Upper lobe of right lung (tissue), 1 donor: ENCODE measurements at regions not wholly inside any gene's neighbourhood (a gene's known extent, or its start where the extent isn't known, plus 50 kb on each side); places are given as distances from the start of the nearest gene placed in this dataset.
A peak's percentile ranks its signal among the peaks of the same experiment; 100 is the strongest.

Experiments used
- ATAC-seq: fragments of 200-7000 bp; cut with Tn5 transposase; one replicate; pipeline ENCODE4 v1.9.1; 2020; ENCODE audit warnings: mild to moderate bottlenecking, moderate library complexity
- DNase-seq: peaks from one replicate; pipeline ENCODE4 v3.0.0-alpha.2; 2020
- H3K27ac ChIP-seq: fragments of 200-600 bp; one replicate; pipeline ENCODE4 v1.8.0; 2022
- H3K27me3 ChIP-seq: fragments of 200-600 bp; one replicate; pipeline ENCODE4 v1.8.0; 2022; ENCODE audit warnings: mild to moderate bottlenecking
- H3K36me3 ChIP-seq: fragments of 200-600 bp; one replicate; pipeline ENCODE4 v1.8.0; 2022
- H3K4me1 ChIP-seq: fragments of 200-600 bp; one replicate; pipeline ENCODE4 v1.8.0; 2022
- H3K4me3 ChIP-seq: fragments of 200-600 bp; one replicate; pipeline ENCODE4 v1.8.0; 2022; ENCODE audit warnings: mild to moderate bottlenecking
- H3K9me3 ChIP-seq: fragments of 200-600 bp; one replicate; pipeline ENCODE4 v1.8.0; 2022
- CTCF ChIP-seq: fragments of 200-600 bp; IDR thresholded peaks from one replicate; pipeline ENCODE4 v1.8.0; 2022; ENCODE audit warnings: antibody characterized with exemption
- intact Hi-C: fragments of 100-400 bp; cut with DNase I; formaldehyde crosslinking; loops from one replicate; pipeline ENCODE4 v1.11.0; 2022
- donor health status: DM: no; HTN: yes; CAD: no; lungs with severe emphysema.

- Histone ChIP-seq H3K4me1 (no peaks in the 10 kb centered on the region), H3K36me3 (no peaks in the 10 kb centered on the region), H3K27me3 (no peaks in the 10 kb centered on the region), H3K9me3 (no peaks in the 10 kb centered on the region), H3K4me3 (no peak overlapping the region), H3K27ac (no peak overlapping the region)
- no peak for DNase-seq
- no peak for ATAC-seq
- intact Hi-C loops = no loop called here
- no peak for TF ChIP-seq CTCF
Measured at GRCh38 chr2:200066417-200066816, 111.0 kb downstream of the MAIP1 start.

GRCh38 chr2:200068642-200069041 lies 113.3 kb downstream of the MAIP1 start:
- Histone ChIP-seq H3K27me3 (no peaks in the 10 kb centered on the region), H3K4me3 (no peak overlapping the region), H3K27ac (no peak overlapping the region), H3K36me3 (no peaks in the 10 kb centered on the region), H3K9me3 (no peaks in the 10 kb centered on the region), H3K4me1 (no peaks in the 10 kb centered on the region)
- TF ChIP-seq CTCF = no peak
- ATAC-seq (no peak), DNase-seq (no peak)
- intact Hi-C loops = no loop called here

- Histone ChIP-seq H3K4me3 (no peak overlapping the region), H3K27me3 (no peaks in the 10 kb centered on the region), H3K36me3 (no peaks in the 10 kb centered on the region), H3K27ac (peak overlapping the region; percentile 7), H3K4me1 (no peaks in the 10 kb centered on the region), H3K9me3 (no peaks in the 10 kb centered on the region)
- no peak for DNase-seq
- ATAC-seq = peak; percentile 93
- intact Hi-C loops = no loop called here
- TF ChIP-seq CTCF = no peak
Measured at GRCh38 chr2:200077210-200077650, 121.8 kb downstream of the MAIP1 start.

GRCh38 chr2:200077838-200078237 lies 122.5 kb downstream of the MAIP1 start:
- ATAC-seq (no peak), DNase-seq (no peak)
- H3K36me3 ChIP-seq = no peaks in the 10 kb centered on the region
- no peaks in the 10 kb centered on the region for H3K4me1 ChIP-seq
- no peaks in the 10 kb centered on the region for H3K9me3 ChIP-seq
- TF ChIP-seq CTCF = no peak
- H3K27ac ChIP-seq = no peak overlapping the region
- intact Hi-C loops = no loop called here
- H3K4me3 ChIP-seq = no peak overlapping the region
- no peaks in the 10 kb centered on the region for H3K27me3 ChIP-seq

GRCh38 chr2:200079356-200079755 lies 124.0 kb downstream of the MAIP1 start:
- Histone ChIP-seq H3K27ac (no peak overlapping the region), H3K36me3 (no peaks in the 10 kb centered on the region), H3K9me3 (no peaks in the 10 kb centered on the region), H3K4me1 (no peaks in the 10 kb centered on the region), H3K4me3 (no peak overlapping the region), H3K27me3 (no peaks in the 10 kb centered on the region)
- no peak for TF ChIP-seq CTCF
- intact Hi-C loops = no loop called here
- DNase-seq (no peak), ATAC-seq (no peak)

GRCh38 chr2:200081236-200081635 lies 125.9 kb downstream of the MAIP1 start:
- intact Hi-C loops = no loop called here
- no peaks in the 10 kb centered on the region for H3K27me3 ChIP-seq
- no peak overlapping the region for H3K27ac ChIP-seq
- H3K36me3 ChIP-seq = no peaks in the 10 kb centered on the region
- no peaks in the 10 kb centered on the region for H3K4me1 ChIP-seq
- no peak for DNase-seq
- ATAC-seq = no peak
- H3K9me3 ChIP-seq = no peaks in the 10 kb centered on the region
- no peak overlapping the region for H3K4me3 ChIP-seq
- TF ChIP-seq CTCF = no peak
